IMR-90 (cell line): ENCODE measurements at regions not wholly inside any gene's neighbourhood (a gene's known extent, or its start where the extent isn't known, plus 50 kb on each side); places are given as distances from the start of the nearest gene placed in this dataset.

ENCODE experiments used
- ATAC-seq: fragments of 200-7000 bp; cut with Tn5 transposase; 2 replicates; pipeline ENCODE4 v1.9.1; 2020; ENCODE audit warnings: low read depth, mild to moderate bottlenecking, moderate library complexity
- BruUV-seq: library from RNA; stranded (reverse); fragments of 400-500 nt; replicated peaks from 2 replicates; lab custom pipeline; 2021; lab: Mats Ljungman, UMichigan
- CTCF ChIA-PET: fragments of 300-600 bp; formaldehyde crosslinking; extraction: SDS; loops from one replicate; lab custom pipeline; 2021; ENCODE audit warnings: antibody characterized with exemption; lab: Yijun Ruan, JAX
- POLR2A ChIA-PET: fragments of 300-600 bp; sonication (Branson Sonifier 250); formaldehyde crosslinking; loops from one replicate; lab custom pipeline; 2022; ENCODE audit warnings: antibody characterized with exemption; ENCODE audit not compliant: unreplicated experiment; lab: Charles Lee
- DNase-seq: peaks from one replicate; pipeline ENCODE4 v3.0.0; 2013
- H2AFZ ChIP-seq: replicated peaks from 2 replicates; pipeline ENCODE3; 2013; ENCODE audit warnings: low read length, mild to moderate bottlenecking; ENCODE audit not compliant: poor library complexity
- H2AK5ac ChIP-seq: 2 replicates; pipeline ENCODE4 v1.6.1; 2013; ENCODE audit warnings: low read depth, low read length, inconsistent platforms
- H2AK9ac ChIP-seq: replicated peaks from 2 replicates; pipeline ENCODE3; 2013; ENCODE audit warnings: mild to moderate bottlenecking, low read depth, low read length, moderate library complexity; ENCODE audit not compliant: poor library complexity
- H2BK120ac ChIP-seq: 2 replicates; pipeline ENCODE4 v1.6.1; 2013; ENCODE audit warnings: low read depth, low read length, inconsistent platforms
- H2BK15ac ChIP-seq: 3 replicates; pipeline ENCODE4 v1.6.1; 2013; ENCODE audit warnings: low read depth, low read length, inconsistent platforms
- H2BK20ac ChIP-seq: 2 replicates; pipeline ENCODE4 v1.6.1; 2013; ENCODE audit warnings: low read depth, mild to moderate bottlenecking, inconsistent platforms, low read length, moderate library complexity
- H2BK5ac ChIP-seq: 2 replicates; pipeline ENCODE4 v1.6.1; 2013; ENCODE audit warnings: mild to moderate bottlenecking, low read depth, low read length, inconsistent platforms; ENCODE audit not compliant: poor library complexity, severe bottlenecking
- H3K14ac ChIP-seq: replicated peaks from 2 replicates; pipeline ENCODE4 v1.6.1; 2013; ENCODE audit warnings: low read depth, low read length, inconsistent platforms
- H3K18ac ChIP-seq: 2 replicates; pipeline ENCODE4 v1.6.1; 2013; ENCODE audit warnings: low read depth, low read length, control low read depth
- H3K23ac ChIP-seq: 2 replicates; pipeline ENCODE4 v1.6.1; 2013; ENCODE audit warnings: low read depth, low read length, inconsistent platforms
- H3K27ac ChIP-seq: 2 replicates; pipeline ENCODE4 v1.5.1; 2013; ENCODE audit warnings: mild to moderate bottlenecking, control low read depth, low read length; ENCODE audit not compliant: insufficient read depth
- H3K27me3 ChIP-seq: 2 replicates; pipeline ENCODE4 v1.6.1; 2013; ENCODE audit warnings: low read length; ENCODE audit not compliant: control insufficient read depth, insufficient read depth
- H3K36me3 ChIP-seq: 2 replicates; pipeline ENCODE4 v1.6.1; 2013; ENCODE audit warnings: low read length, mixed read lengths; ENCODE audit not compliant: control insufficient read depth, insufficient read depth
- H3K4ac ChIP-seq: 2 replicates; pipeline ENCODE4 v1.6.1; 2013; ENCODE audit warnings: low read depth, low read length, inconsistent platforms
- H3K4me1 ChIP-seq: 2 replicates; pipeline ENCODE4 v1.6.1; 2013; ENCODE audit warnings: low read length, mixed read lengths; ENCODE audit not compliant: control insufficient read depth, insufficient read depth
- H3K4me2 ChIP-seq: 2 replicates; pipeline ENCODE4 v1.6.1; 2013; ENCODE audit warnings: low read depth, mild to moderate bottlenecking, control low read depth, low read length, moderate library complexity
- H3K4me3 ChIP-seq: 2 replicates; pipeline ENCODE4 v1.5.1; 2013; ENCODE audit warnings: low read depth, mild to moderate bottlenecking, control low read depth, low read length, moderate library complexity; ENCODE audit not compliant: insufficient read depth
- H3K56ac ChIP-seq: 2 replicates; pipeline ENCODE4 v1.6.1; 2013; ENCODE audit warnings: low read length, inconsistent platforms; ENCODE audit not compliant: insufficient read depth; ENCODE audit errors: extremely low read depth
- H3K79me1 ChIP-seq, 2 experiments: 2 replicates each; pipeline ENCODE4 v1.6.1; 2013; ENCODE audit warnings: low read length in 2 of 2, inconsistent platforms in 1 of 2, low read depth in 1 of 2
- H3K9ac ChIP-seq: 2 replicates; pipeline ENCODE4 v1.6.1; 2013; ENCODE audit warnings: low read depth, low read length, control low read depth
- H3K9me1 ChIP-seq: 2 replicates; pipeline ENCODE4 v1.6.1; 2013; ENCODE audit warnings: low read length, inconsistent platforms; ENCODE audit not compliant: insufficient read depth
- H3K9me3 ChIP-seq: 2 replicates; pipeline ENCODE4 v1.6.1; 2013; ENCODE audit warnings: low read length; ENCODE audit not compliant: control insufficient read depth, insufficient read depth
- H4K20me1 ChIP-seq: 2 replicates; pipeline ENCODE4 v1.6.1; 2013; ENCODE audit warnings: low read length, inconsistent platforms; ENCODE audit not compliant: insufficient read depth
- H4K5ac ChIP-seq: 2 replicates; pipeline ENCODE4 v1.6.1; 2013; ENCODE audit warnings: mild to moderate bottlenecking, low read depth, low read length, control low read depth
- H4K8ac ChIP-seq, 2 experiments: 2 replicates each; pipeline ENCODE4 v1.6.1; 2013; ENCODE audit warnings: low read depth in 2 of 2, low read length in 2 of 2, control low read depth in 1 of 2, inconsistent platforms in 1 of 2
- H4K91ac ChIP-seq: 2 replicates; pipeline ENCODE4 v1.6.1; 2013; ENCODE audit warnings: low read depth, low read length, inconsistent platforms; ENCODE audit not compliant: insufficient read depth
- CEBPB ChIP-seq: IDR thresholded peaks from 2 replicates; pipeline ENCODE4 v1.6.1; 2012; ENCODE audit warnings: low read depth, low read length, improper control_type of control experiment
- FOS ChIP-seq: fragments of 150-350 bp; IDR thresholded peaks from 2 replicates; pipeline ENCODE4 v1.6.1; 2016; ENCODE audit warnings: low read depth, low read length
- MAFK ChIP-seq: IDR thresholded peaks from 2 replicates; pipeline ENCODE4 v1.6.1; 2012; ENCODE audit warnings: low read depth, low read length, improper control_type of control experiment
- MAZ ChIP-seq: IDR thresholded peaks from 2 replicates; pipeline ENCODE4 v1.6.1; 2012; ENCODE audit warnings: low read depth, mild to moderate bottlenecking, low read length, improper control_type of control experiment, moderate library complexity, borderline replicate concordance
- POLR2A ChIP-seq: IDR thresholded peaks from 2 replicates; pipeline ENCODE4 v1.6.1; 2012; ENCODE audit warnings: mild to moderate bottlenecking, low read depth, low read length
- RCOR1 ChIP-seq: IDR thresholded peaks from 2 replicates; pipeline ENCODE4 v1.6.1; 2012; ENCODE audit warnings: mild to moderate bottlenecking, low read length, improper control_type of control experiment; ENCODE audit not compliant: insufficient replicate concordance
- RFX5 ChIP-seq: IDR thresholded peaks from 2 replicates; pipeline ENCODE4 v1.8.0; 2012; ENCODE audit warnings: low read depth, mild to moderate bottlenecking, low read length, moderate library complexity
- SMC3 ChIP-seq: fragments of 150-350 bp; IDR thresholded peaks from 2 replicates; pipeline ENCODE4 v1.6.1; 2016; ENCODE audit warnings: low read depth, mild to moderate bottlenecking, antibody characterized with exemption, low read length, moderate library complexity
- USF2 ChIP-seq: fragments of 150-350 bp; IDR thresholded peaks from 2 replicates; pipeline ENCODE4 v1.6.1; 2017; ENCODE audit warnings: mild to moderate bottlenecking, antibody characterized with exemption, low read length, low read depth
- WGBS, 2 experiments: methylation state at CpG; one replicate each; pipeline versions ENCODE4 v1.1.5 to v1.1.7; 2013; ENCODE audit warnings: missing lambda C conversion rate in 2 of 2; ENCODE audit not compliant: insufficient read length in 1 of 2; ENCODE audit errors: extremely low coverage in 2 of 2; 5-methylcytosine and 5-hydroxymethylcytosine counted together
- dilution Hi-C: fragments of 300-500 bp; cut with HindIII; formaldehyde crosslinking; loops from one replicate; pipeline ENCODE4 v1.14.3; 2018; ENCODE audit warnings: low sequenced_read_pairs; ENCODE audit not compliant: unreplicated experiment
- in situ Hi-C: fragments of 300-500 bp; cut with MboI; formaldehyde crosslinking; loops from 3 replicates; pipeline ENCODE4 v1.14.3; 2019; ENCODE audit warnings: low sequenced_read_pairs, inconsistent platforms, mixed read lengths
- intact Hi-C: fragments of 100-400 bp; cut with micrococcal nuclease; formaldehyde crosslinking; loops from 2 replicates; pipeline ENCODE4 v1.10.0; 2022
- TF ChIP-seq, protein P1 (sequence below): fragments of 150-350 bp; IDR thresholded peaks from 2 replicates; pipeline ENCODE4 v1.6.1; 2016; ENCODE audit warnings: low read depth, mild to moderate bottlenecking, low read length, moderate library complexity, borderline replicate concordance

DNA sequence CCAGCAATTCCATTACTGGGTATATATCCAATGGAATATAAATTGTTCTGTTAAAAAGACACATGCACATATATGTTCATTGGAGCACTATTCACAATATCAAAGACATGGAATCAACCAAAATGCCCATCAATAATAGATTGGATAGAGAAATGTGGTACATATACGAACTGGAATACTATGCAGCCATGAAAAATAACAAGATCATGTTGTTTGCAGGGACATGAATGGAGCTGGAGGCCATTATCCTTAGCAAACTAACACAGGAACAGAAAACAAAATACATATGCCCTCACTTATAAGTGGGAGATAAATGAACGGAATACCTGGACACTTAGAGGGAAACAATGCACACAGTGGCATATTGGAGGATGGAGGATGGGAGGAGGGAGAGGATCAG is 355.8 kb downstream of the CCDC85A start:
- H3K4me2 ChIP-seq = no peak overlapping the region
- no peaks in the 10 kb centered on the region for H3K9me1 ChIP-seq
- in situ Hi-C loops (no loop called here), intact Hi-C loops (no loop called here), dilution Hi-C loops (no loop called here)
- H3K27me3 ChIP-seq = no peaks in the 10 kb centered on the region
- no peaks in the 10 kb centered on the region for H4K20me1 ChIP-seq
- no peak overlapping the region for H2AK5ac ChIP-seq
- peaks cover 2% of the 10 kb centered on the region; the same call in 1 of the 2 replicates for H3K9me3 ChIP-seq
- no CpG with 5 or more reads among the region's 2 CpGs for WGBS, 2 experiments
- no peaks in the 10 kb centered on the region for H3K4me1 ChIP-seq
- H3K36me3 ChIP-seq = no peaks in the 10 kb centered on the region
- ChIA-PET POLR2A (no interaction called here), CTCF (interaction anchor here (0.6 kb wide), 1 partner anchor 84 kb away, joined by 4 read pairs; no protein-coding TSS in a partner anchor)
- H3K4ac ChIP-seq = no peak overlapping the region
- H3K18ac ChIP-seq = no peak overlapping the region
- no peak overlapping the region for H3K4me3 ChIP-seq
- H3K14ac ChIP-seq = no peak overlapping the region
- H4K5ac ChIP-seq = no peak overlapping the region
- no peaks in the 10 kb centered on the region for H3K79me1 ChIP-seq
- TF ChIP-seq CEBPB (no peak), MAFK (no peak), SMC3 (no peak), MAZ (no peak), USF2 (no peak), RCOR1 (no peak), RFX5 (no peak), FOS (no peak), POLR2A (no peak)
- TF ChIP-seq, protein P1, sequence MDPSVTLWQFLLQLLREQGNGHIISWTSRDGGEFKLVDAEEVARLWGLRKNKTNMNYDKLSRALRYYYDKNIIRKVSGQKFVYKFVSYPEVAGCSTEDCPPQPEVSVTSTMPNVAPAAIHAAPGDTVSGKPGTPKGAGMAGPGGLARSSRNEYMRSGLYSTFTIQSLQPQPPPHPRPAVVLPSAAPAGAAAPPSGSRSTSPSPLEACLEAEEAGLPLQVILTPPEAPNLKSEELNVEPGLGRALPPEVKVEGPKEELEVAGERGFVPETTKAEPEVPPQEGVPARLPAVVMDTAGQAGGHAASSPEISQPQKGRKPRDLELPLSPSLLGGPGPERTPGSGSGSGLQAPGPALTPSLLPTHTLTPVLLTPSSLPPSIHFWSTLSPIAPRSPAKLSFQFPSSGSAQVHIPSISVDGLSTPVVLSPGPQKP = no peak
- no peak overlapping the region for H2AK9ac ChIP-seq
- H2BK120ac ChIP-seq = no peak overlapping the region
- H3K23ac ChIP-seq = no peak overlapping the region
- BruUV-seq = no TSS peak
- DNase-seq = no peak
- no peak overlapping the region for H2BK15ac ChIP-seq
- H4K91ac ChIP-seq = no peak overlapping the region
- no peak overlapping the region for H2AFZ ChIP-seq
- no peak overlapping the region for H2BK20ac ChIP-seq
- no peak overlapping the region for H3K9ac ChIP-seq
- H3K56ac ChIP-seq = no peak overlapping the region
- no peak for ATAC-seq
- H4K8ac ChIP-seq = no peak overlapping the region
- no peak overlapping the region for H2BK5ac ChIP-seq
- no peak overlapping the region for H3K27ac ChIP-seq
